Thoracic aorta (tissue), 2 donors: ENCODE measurements at regions not wholly inside any gene's neighbourhood (a gene's known extent, or its start where the extent isn't known, plus 50 kb on each side); places are given as distances from the start of the nearest gene placed in this dataset.

Experiments
- ATAC-seq: fragments of 150-250 bp; one replicate; pipeline ENCODE4 v1.8.0; 2017; ENCODE audit warnings: low read depth; ENCODE audit not compliant: insufficient number of reproducible peaks, low FRiP score
- DNase-seq: peaks from one replicate; pipeline ENCODE4 v3.0.0-alpha.2; 2020; ENCODE audit warnings: low spot score
- H3K27ac ChIP-seq, 2 donors: fragments of 200-600 bp; sonication (generic); 1 replicate in 1 of 2; 2 replicates in 1 of 2; pipeline ENCODE4 v1.5.1; 2016; ENCODE audit warnings: mild to moderate bottlenecking in 2 of 2, moderate library complexity in 2 of 2
- H3K27me3 ChIP-seq: fragments of 200-600 bp; sonication (generic); replicated peaks from 2 replicates; pipeline ENCODE4 v1.6.0; 2016; ENCODE audit warnings: mild to moderate bottlenecking; ENCODE audit not compliant: insufficient read depth
- H3K36me3 ChIP-seq: fragments of 200-600 bp; sonication (generic); one replicate; pipeline ENCODE4 v1.5.1; 2016
- H3K4me1 ChIP-seq, 2 donors: fragments of 200-600 bp; sonication (generic); 1 replicate in 1 of 2; 2 replicates in 1 of 2; pipeline versions ENCODE4 v1.5.1 to v1.6.0; 2016; ENCODE audit warnings: low read depth in 2 of 2, mild to moderate bottlenecking in 1 of 2; ENCODE audit not compliant: control insufficient read depth in 1 of 2
- H3K4me3 ChIP-seq: fragments of 200-600 bp; sonication (generic); 2 replicates; pipeline ENCODE4 v1.5.1; 2016; ENCODE audit warnings: mild to moderate bottlenecking
- H3K9me3 ChIP-seq: fragments of 200-600 bp; sonication (generic); 2 replicates; pipeline ENCODE4 v1.5.1; 2016
- TF ChIP-seq, protein P1 (sequence below): fragments of 200-600 bp; sonication (generic); IDR thresholded peaks from one replicate; pipeline ENCODE4 v1.5.1; 2019; ENCODE audit warnings: antibody characterized with exemption

DNA sequence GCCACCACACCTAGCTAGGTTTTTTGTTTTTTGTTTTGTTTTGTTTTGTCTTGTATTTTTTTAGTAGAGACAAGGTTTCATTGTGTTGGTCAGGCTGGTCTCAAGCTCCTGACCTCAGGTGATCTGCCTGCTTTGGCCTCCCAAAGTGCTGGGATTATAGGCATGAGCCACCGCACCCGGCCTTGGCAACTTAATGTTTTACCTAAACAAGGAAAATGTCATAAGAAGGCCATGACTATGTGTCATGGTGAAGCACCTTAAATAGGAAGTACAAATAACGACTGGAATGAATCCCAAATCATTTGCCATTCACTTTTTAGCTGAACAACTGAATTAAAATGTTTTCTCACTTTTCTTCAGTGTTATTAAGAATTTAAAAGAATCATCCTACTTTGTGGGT is 465.2 kb downstream of the KCTD12 start:
- DNase-seq (no peak), ATAC-seq (no peak)
- no peak overlapping the region for H3K27ac ChIP-seq
- H3K27me3 ChIP-seq, result no peaks in the 10 kb centered on the region
- TF ChIP-seq, protein P1, sequence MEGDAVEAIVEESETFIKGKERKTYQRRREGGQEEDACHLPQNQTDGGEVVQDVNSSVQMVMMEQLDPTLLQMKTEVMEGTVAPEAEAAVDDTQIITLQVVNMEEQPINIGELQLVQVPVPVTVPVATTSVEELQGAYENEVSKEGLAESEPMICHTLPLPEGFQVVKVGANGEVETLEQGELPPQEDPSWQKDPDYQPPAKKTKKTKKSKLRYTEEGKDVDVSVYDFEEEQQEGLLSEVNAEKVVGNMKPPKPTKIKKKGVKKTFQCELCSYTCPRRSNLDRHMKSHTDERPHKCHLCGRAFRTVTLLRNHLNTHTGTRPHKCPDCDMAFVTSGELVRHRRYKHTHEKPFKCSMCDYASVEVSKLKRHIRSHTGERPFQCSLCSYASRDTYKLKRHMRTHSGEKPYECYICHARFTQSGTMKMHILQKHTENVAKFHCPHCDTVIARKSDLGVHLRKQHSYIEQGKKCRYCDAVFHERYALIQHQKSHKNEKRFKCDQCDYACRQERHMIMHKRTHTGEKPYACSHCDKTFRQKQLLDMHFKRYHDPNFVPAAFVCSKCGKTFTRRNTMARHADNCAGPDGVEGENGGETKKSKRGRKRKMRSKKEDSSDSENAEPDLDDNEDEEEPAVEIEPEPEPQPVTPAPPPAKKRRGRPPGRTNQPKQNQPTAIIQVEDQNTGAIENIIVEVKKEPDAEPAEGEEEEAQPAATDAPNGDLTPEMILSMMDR, result no peak
- H3K36me3 ChIP-seq, result no peaks in the 10 kb centered on the region
- no peak overlapping the region for H3K4me3 ChIP-seq
- H3K4me1 ChIP-seq, result no peaks in the 10 kb centered on the region
- H3K9me3 ChIP-seq, result no peaks in the 10 kb centered on the region

DNA sequence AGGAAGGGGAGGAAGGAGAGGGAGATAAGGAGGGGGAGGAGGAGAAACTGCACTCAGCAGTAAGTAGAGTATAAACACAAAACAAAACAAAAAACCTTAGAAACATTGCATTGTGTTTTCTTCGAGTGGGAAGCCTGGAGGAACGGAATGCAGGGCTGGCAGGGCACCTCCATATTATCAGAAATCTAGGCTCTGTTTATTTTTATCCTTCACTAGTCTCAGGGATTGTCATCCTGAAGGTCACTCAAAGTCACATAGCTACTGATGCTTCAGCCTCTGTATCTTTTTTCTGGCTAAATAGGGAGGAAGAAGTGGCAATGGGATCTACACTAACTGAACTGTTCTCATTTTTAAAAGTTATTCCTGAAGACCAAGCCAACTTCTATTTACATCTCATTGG is 467.8 kb downstream of the KCTD12 start:
- H3K4me1 ChIP-seq, result no peaks in the 10 kb centered on the region
- no peak for DNase-seq
- TF ChIP-seq, protein P1, result no peak

DNA sequence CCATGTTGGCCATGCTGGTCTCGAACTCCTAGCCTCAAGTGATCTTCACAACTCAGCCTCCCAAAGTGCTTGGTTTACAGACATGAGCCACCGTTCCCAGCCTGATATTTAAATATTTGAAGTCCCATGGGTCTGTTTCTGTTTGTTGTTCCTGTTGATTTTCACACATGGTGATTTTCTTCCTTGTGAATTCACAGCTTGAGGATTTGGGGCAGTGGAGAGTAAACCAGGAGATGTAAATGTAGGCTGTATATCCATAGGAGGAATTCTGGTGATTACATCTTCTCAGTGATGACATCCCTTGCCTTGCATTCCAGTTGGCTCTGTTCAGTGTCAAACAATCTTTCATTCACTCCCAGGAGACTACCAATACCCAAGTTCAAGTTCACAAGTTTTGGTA is 471.9 kb downstream of the KCTD12 start:
- DNase-seq, result no peak
- Histone ChIP-seq H3K27ac (no peak overlapping the region), H3K27me3 (no peaks in the 10 kb centered on the region), H3K4me3 (no peak overlapping the region), H3K36me3 (no peaks in the 10 kb centered on the region), H3K4me1 (no peaks in the 10 kb centered on the region), H3K9me3 (no peaks in the 10 kb centered on the region)
- TF ChIP-seq, protein P1, result no peak
- no peak for ATAC-seq

More for the DNA sequence above, 467.8 kb downstream of the KCTD12 start:
- H3K27ac ChIP-seq, result no peak overlapping the region
- ATAC-seq, result no peak
- H3K27me3 ChIP-seq, result no peaks in the 10 kb centered on the region
- no peaks in the 10 kb centered on the region for H3K36me3 ChIP-seq
- no peak overlapping the region for H3K4me3 ChIP-seq
- no peaks in the 10 kb centered on the region for H3K9me3 ChIP-seq

DNA sequence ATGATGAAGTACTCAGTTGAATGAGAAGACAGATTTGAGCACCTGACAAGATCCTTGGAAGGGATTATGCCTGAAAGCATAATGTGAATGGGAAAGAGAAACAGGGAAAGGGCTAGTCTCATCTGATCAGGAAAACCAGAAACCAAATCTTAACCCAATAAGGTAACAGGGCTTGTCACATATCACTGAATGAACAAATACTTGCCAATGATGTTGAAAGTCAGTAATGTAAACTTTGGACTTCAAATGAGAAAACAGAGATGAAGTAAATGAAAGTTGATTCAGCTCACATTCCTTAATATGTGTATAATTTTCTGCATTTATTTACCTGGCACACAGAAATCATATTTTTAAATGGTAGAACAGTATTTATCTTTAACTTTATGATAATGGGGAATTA is 480.0 kb downstream of the KCTD12 start:
- no peak for DNase-seq
- no peaks in the 10 kb centered on the region for H3K36me3 ChIP-seq
- no peak for ATAC-seq
- H3K27ac ChIP-seq, result no peak overlapping the region
- no peaks in the 10 kb centered on the region for H3K4me1 ChIP-seq
- no peaks in the 10 kb centered on the region for H3K27me3 ChIP-seq
- H3K9me3 ChIP-seq, result no peaks in the 10 kb centered on the region
- TF ChIP-seq, protein P1, result no peak
- no peak overlapping the region for H3K4me3 ChIP-seq

DNA sequence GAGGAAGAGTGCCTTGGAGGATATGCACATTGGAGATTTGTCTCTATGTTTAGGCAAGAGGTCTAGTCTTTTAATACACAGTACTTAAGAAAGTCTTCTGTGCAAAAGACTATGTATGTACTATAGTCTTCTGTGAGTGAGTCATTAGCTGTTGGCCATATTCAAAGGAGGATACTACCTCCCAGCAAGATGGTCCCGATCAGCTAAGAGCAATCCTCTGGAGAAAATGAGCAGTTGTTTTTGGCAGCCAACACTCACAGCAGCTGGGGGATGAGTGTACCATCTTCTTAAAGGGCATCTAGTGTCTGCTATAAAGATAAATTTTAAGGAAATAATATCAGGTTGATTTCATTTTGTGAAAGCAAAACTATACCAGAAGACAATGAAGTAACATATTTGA is 487.8 kb downstream of the KCTD12 start:
- Histone ChIP-seq H3K36me3 (no peaks in the 10 kb centered on the region), H3K27me3 (no peaks in the 10 kb centered on the region), H3K9me3 (no peaks in the 10 kb centered on the region), H3K27ac (no peak overlapping the region), H3K4me1 (no peaks in the 10 kb centered on the region), H3K4me3 (no peak overlapping the region)
- DNase-seq, result no peak
- ATAC-seq, result no peak
- TF ChIP-seq, protein P1, result no peak
